ENCODE measurements at regions not wholly inside any gene's neighbourhood (a gene's known extent, or its start where the extent isn't known, plus 50 kb on each side); places are given as distances from the start of the nearest gene placed in this dataset.
A peak's percentile ranks its signal among the peaks of the same experiment; 100 is the strongest.

DNA sequence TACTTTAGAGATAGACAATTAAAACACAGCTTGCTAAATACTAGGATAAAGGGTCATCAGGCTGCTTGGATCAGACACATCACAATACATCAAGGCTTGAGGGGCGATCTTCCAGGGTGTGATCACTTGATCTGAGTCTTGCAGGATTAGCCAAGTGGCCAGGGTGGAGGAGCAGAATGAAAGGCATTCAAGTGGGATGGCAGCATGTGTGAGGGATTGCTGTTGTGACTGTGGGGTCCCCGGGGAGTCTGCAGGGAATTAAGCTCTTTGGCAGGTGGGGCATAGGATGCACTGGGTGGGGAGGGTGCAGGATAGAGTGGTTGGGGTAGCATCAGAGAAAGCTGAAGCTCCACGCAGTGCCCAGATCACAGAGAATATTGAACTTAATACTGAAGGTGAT lies 58.0 kb upstream of the TMEM163 start:
- no peak overlapping the region for H3K4me3 ChIP-seq (ENCODE audit: control insufficient read depth, low read depth, low read length)
- no peak for DNase-seq (ENCODE audit: low read depth)
- TF ChIP-seq, protein P1, sequence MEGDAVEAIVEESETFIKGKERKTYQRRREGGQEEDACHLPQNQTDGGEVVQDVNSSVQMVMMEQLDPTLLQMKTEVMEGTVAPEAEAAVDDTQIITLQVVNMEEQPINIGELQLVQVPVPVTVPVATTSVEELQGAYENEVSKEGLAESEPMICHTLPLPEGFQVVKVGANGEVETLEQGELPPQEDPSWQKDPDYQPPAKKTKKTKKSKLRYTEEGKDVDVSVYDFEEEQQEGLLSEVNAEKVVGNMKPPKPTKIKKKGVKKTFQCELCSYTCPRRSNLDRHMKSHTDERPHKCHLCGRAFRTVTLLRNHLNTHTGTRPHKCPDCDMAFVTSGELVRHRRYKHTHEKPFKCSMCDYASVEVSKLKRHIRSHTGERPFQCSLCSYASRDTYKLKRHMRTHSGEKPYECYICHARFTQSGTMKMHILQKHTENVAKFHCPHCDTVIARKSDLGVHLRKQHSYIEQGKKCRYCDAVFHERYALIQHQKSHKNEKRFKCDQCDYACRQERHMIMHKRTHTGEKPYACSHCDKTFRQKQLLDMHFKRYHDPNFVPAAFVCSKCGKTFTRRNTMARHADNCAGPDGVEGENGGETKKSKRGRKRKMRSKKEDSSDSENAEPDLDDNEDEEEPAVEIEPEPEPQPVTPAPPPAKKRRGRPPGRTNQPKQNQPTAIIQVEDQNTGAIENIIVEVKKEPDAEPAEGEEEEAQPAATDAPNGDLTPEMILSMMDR (conservative IDR thresholded peaks at IDR 0.05; ENCODE audit: control insufficient read depth, insufficient read depth, low read depth, low read length) = no peak

DNA sequence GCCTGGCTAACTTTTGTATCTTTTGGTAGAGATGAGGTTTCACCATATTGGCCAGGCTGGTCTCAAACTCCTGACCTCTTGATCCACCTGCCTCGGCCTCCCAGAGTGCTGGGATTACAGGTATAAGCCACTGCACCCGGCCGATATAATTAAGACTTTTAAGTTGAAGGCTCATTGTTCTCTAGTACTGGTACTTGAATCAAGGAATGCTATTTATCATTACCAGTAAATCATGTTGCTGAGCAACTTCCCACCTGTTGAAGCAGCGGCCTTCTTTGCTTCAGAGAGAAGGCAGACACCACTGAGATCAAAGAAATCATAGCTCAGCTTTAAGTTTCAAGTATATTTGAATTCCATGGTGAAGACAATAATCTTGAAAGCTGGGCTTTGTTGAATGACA lies 58.8 kb upstream of the TMEM163 start:
- TF ChIP-seq, protein P1 (conservative IDR thresholded peaks at IDR 0.05; ENCODE audit: control insufficient read depth, insufficient read depth, low read depth, low read length) = no peak
- no peak for DNase-seq (ENCODE audit: low read depth)
- no peak overlapping the region for H3K4me3 ChIP-seq (ENCODE audit: control insufficient read depth, low read depth, low read length)

GRCh38 chr2:134778372-134778771 lies 59.6 kb upstream of the TMEM163 start:
- H3K4me3 ChIP-seq (ENCODE audit: control insufficient read depth, low read depth, low read length) = no peak overlapping the region
- no peak for DNase-seq (ENCODE audit: low read depth)
- TF ChIP-seq, protein P1 (conservative IDR thresholded peaks at IDR 0.05; ENCODE audit: control insufficient read depth, insufficient read depth, low read depth, low read length) = peak; percentile 12

GRCh38 chr2:134780972-134781371 lies 57.4 kb upstream of the ACMSD start:
- TF ChIP-seq, protein P1 (conservative IDR thresholded peaks at IDR 0.05; ENCODE audit: control insufficient read depth, insufficient read depth, low read depth, low read length) = no peak
- no peak overlapping the region for H3K4me3 ChIP-seq (ENCODE audit: control insufficient read depth, low read depth, low read length)
- DNase-seq (ENCODE audit: low read depth) = no peak

GRCh38 chr2:134782107-134782506 lies 56.3 kb upstream of the ACMSD start:
- H3K4me3 ChIP-seq (ENCODE audit: control insufficient read depth, low read depth, low read length) = no peak overlapping the region
- DNase-seq (ENCODE audit: low read depth) = no peak
- TF ChIP-seq, protein P1 (conservative IDR thresholded peaks at IDR 0.05; ENCODE audit: control insufficient read depth, insufficient read depth, low read depth, low read length) = no peak

DNA sequence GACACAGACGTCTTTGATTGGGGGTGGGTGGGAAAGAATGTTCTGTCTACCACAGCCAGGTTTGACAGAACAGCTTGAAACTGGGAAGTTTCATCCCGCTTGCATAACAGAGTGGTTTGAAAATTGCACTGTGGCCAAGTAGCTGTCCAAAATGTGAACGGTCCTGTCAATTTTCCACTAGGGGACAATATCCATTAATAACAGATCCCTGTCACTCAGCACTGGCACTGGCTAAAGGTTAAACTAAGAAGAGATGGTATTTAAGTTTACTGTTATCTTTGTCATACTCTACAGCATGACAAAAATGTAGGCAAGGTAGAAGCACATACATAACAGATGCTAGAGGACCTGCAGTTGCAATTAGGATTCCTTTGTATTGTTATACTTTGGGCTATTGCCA lies 55.6 kb upstream of the ACMSD start:
- H3K4me3 ChIP-seq (ENCODE audit: control insufficient read depth, low read depth, low read length) = no peak overlapping the region
- peak; percentile 59 for DNase-seq (ENCODE audit: low read depth)
- TF ChIP-seq, protein P1 (conservative IDR thresholded peaks at IDR 0.05; ENCODE audit: control insufficient read depth, insufficient read depth, low read depth, low read length) = peak; percentile 43

DNA sequence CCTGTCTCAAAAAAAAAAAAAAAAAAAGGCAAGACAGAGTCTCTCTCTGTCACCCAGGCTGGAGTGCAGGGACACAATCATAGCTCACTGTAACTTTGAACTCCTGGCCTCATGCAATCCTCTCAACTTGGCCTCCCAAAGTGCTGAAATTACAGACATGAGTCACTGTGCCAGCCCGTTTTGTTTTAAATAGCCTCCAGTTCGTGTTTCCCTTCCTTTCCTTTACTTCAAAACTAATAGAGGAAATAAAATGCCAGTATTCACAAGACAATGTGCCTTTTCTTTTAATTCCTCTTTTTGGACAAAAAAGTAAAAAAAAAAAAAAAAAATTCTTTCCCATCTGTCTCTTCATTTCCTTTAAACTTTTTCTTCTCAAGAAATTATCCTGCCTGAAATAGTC lies 54.5 kb upstream of the ACMSD start:
- H3K4me3 ChIP-seq (ENCODE audit: control insufficient read depth, low read depth, low read length) = no peak overlapping the region
- DNase-seq (ENCODE audit: low read depth) = no peak
- TF ChIP-seq, protein P1 (conservative IDR thresholded peaks at IDR 0.05; ENCODE audit: control insufficient read depth, insufficient read depth, low read depth, low read length) = no peak
